Activated CD8-positive, alpha-beta memory T cell treated with anti-CD3 and anti-CD28 coated beads, Interleukin-2, amount 50 U/mL, for 1 hour (primary cell): ENCODE measurements at regions not wholly inside any gene's neighbourhood (a gene's known extent, or its start where the extent isn't known, plus 50 kb on each side); places are given as distances from the start of the nearest gene placed in this dataset.

ENCODE experiments used
- DNase-seq: peaks from one replicate; pipeline ENCODE4 v3.0.0-alpha.2; 2020; ENCODE audit errors: extremely low read depth

- DNase-seq = no peak
Observed at GRCh38 chr2:41768310-41768709, 279.5 kb upstream of the PKDCC start.

- no peak for DNase-seq
Observed at GRCh38 chr2:41771710-41772109, 276.1 kb upstream of the PKDCC start.

DNA sequence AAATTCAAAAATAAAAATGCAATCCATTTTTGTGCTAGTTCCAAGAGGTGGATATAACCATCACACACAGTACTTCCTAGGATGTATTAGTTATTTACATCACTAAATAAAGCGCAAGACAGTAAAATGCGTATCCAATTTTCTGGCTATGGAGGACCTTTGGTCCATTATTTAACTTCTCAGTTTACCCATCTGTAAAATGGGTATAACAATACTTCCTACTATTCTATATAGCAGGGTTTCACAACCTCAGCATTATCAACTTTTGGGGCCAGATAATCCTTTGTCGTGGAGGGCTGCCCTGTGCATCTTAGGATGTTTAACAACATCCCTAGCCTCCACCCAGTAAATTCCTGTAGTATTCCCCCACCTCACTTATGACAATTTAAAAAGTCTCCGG lies 275.1 kb upstream of the PKDCC start:
- DNase-seq = no peak

DNA sequence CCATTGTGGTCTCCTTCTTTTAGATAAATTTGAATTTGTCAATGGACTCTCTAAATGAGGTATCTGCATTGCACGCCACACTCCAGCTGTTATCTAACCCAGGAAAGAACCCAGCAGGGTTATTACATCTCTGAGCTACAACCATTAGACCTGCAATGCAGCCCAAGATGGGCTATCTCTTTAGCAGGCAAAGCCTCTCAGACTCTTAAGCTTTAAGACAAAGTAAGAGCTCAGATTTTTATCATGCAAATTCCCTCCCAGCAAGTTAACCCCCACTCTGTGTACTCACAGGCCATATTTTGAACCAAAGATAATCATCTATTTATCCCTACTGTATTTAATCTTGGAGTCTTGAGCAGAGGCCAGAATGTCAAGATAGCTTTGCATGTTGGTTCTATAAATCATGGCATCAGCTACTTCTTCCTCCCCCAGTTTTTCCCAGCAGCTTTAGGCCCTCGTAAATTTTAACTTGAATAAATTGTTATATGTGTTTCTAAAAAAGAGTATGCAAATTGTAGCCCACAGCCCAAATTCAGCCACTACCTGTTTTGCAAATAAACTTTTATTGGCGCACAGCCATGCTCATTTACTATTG lies 273.7 kb upstream of the PKDCC start:
- DNase-seq = no peak

DNA sequence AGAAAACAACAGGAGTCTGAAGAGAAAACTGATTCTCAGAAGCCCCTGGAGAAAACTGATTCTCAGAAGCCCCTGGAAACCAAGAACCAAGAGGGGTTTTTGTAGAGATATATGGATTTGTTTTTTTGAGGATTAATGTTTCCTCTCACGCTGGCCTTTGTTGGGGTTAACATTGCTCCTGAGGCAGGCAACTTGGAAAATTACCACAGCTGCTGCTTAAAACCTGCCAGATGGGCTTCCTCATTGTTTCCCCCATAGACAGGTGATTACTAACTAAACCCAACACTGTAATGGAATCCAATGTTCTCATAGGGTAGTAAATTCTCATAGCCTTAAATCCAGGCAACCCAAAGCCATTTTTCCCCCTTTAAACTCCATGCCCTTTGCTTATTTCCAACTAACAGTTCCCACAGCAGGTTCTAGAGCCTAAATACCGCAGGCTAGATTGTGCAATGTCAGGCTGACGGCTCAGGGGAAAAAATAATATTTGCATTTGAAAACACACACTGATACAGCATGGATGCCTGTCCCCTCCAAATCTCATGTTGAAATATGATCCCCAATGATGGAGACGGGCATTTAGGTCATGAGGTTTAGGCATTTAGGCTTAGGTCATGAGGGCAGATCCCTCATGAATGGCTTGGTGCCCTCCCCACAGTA lies 272.3 kb upstream of the PKDCC start:
- DNase-seq = no peak

DNA sequence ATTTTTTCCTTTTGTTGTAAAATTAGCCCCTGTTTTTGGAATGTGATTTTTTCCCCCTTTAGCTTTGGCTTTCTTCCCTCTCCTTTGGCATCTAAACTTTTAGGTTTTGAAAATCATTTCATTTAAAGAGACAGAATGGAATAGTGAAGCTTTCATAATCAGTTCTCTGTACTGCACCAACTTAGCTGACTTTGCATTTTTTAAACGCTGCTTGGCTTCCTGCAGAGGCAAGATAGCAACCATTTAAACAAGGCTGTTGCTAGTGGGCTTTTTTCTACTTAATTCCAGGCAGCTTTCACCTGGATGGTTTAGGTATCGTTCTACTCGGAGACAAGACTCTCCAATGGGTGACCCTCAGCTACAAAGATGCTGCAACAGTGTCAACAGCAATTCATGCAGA lies 267.9 kb upstream of the PKDCC start:
- DNase-seq = no peak

GRCh38 chr2:41782306-41783158 lies 265.3 kb upstream of the PKDCC start:
- DNase-seq = no peak

GRCh38 chr2:41784496-41784895 lies 263.3 kb upstream of the PKDCC start:
- no peak for DNase-seq

DNA sequence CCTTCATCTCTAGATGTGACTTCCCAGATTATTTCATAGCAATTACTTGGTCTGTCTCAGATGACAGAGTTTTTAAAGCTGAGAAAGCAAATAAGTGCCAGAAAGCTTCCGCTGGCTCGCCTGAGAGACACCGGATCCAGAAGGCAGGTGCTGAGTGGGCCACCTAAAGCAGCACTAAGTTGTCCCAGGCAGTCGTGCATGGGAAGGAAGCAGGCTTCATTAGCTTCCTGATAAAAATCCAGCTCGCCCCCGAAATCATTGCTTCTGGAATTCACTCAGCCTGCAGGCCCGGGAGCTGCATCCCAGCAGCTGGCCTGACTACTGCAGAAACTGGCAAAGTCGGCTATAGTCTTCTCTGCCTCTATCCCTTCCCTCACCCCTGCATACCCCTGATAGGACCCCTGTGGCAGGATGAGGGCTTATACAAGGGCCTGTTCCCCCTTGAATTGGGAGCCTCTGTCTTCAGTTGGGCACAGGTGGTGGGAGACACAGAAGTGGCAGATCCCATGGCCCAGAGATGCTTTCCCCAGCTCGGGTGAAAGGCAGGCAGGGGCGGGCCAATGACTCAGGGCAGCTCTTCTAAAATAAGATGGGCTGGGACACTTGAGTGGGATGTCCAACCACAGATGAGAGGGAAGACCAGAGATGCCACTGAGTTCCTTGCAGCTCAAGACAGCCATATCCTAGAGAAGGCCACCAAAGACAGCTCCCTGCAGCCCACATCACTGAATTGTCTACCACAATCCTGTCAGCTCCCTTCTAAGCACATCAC lies 262.4 kb upstream of the PKDCC start:
- DNase-seq = no peak

DNA sequence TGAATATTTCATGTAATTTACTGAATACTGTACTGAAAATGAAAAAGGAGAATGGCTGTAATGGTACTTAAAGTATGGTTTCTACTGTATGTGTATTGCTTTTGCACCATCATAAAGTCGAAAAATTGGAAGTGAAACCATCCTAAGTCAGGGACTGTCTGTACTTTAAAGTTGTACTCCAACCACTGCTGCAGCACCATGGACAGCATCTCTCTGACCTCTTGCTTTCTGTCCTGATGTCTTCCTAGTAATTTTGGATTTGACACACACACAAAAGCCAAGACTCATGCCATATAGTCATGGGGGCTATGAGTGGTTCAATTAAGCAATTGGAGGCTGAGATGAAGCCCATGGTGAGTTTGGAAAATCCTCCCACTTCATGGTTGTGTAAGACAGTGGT lies 256.3 kb upstream of the PKDCC start:
- no peak for DNase-seq

- DNase-seq = no peak
Observed at GRCh38 chr2:41803361-41803760, 244.5 kb upstream of the PKDCC start.

DNA sequence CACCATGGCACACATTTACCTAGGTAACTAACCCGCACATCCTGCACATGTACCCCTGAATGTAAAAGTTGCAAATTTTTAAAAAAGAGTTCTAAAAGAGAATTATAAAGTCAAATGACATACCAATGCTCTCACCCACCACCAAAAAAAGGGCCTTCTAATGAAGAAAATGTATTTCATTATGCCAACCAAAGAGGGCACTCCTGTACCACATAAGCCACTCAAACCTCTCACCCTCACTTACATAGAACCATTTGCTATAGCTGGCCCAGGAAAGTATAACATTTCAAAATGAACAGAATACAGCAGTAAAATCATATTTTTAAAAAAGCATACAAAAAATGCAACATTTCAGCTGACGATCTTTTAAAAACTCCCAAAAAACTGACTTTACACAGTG lies 241.5 kb upstream of the PKDCC start:
- DNase-seq = no peak

GRCh38 chr2:41821167-41821566 lies 226.7 kb upstream of the PKDCC start:
- DNase-seq = no peak

DNA sequence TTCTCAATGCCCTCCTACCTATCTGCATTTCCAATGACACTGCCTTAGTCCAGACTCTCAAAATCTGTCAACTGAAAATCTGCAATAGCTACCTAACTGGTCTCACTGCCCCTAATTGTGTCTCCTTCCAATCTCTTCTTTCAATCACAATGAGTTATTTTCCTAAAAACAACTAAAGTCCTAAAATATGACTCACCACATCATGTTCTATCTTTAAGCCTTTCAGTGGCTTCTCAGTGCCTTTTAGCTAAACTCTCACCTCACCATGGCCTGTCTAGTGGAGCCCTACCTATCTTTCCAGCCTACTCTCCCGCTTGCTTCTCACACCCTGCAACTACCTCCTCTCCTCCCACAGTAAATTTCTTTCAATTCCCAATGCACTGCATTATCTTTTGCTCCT lies 220.9 kb upstream of the PKDCC start:
- DNase-seq = no peak

- no peak for DNase-seq
Observed at GRCh38 chr2:41827354-41827971, 220.4 kb upstream of the PKDCC start.

DNA sequence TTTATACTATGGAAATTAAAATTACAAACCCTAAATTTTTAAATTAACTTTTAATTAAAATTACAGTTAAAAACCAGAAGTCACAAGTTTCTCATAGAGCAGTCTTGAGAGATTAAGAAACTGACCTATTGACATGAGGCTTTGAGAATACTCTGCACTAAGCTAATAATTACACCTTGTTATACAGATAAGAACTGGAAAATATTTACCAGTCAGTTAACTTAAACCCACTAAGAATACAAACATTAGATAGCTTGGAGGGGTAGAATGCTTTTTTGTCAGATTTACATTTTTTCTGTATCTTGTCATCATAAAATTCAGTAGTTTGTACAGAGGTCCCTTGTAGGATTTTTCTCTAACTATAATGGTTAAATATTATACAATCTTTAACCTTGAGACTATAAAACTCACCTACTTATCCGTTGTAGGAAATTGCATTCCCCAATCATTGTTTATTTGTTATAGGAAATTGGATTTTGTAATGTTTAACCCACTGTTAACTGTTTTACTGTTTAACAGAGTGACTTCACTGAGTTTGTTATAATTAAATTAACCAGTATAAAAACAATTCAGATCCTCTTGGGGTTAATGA lies 219.7 kb upstream of the PKDCC start:
- no peak for DNase-seq

DNA sequence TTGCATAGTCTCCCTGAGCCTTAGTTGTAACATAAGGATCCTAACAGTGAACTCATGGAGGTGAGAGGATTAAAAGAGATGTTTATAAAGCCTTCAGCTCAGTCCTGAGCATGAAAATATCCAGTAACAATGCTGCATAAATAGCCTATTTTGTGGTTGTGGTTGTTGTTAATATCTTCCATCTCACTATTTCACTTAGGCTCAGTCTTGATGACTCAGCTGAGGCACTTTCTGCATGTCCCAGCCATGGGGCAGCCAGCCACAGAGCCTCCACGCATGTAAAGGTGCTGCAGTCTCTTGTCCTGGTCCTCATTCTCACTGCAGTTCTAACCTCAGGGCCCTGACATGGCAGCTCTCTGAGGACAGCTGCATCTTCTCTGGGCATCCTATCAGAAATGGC lies 218.8 kb upstream of the PKDCC start:
- DNase-seq = no peak

GRCh38 chr2:41830600-41830999 lies 217.2 kb upstream of the PKDCC start:
- DNase-seq = no peak

DNA sequence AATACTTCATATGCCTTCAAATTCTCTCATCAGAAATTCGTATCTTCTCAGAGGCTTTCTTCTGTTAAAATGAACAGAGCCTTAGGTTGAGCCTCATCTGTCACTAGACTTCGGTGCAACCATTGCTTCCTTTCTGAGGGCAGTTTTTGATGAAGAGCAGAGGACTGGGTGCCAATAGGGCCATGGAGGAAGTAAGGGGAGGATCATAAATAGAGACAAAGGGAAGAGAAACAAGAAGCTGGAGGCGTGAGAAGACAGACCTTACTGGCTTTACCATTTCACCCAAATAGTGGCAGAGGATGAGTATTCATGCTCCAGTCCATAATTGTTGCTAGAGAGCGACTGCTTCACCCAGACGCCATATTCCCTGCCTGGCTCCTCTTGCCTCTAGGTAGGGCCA lies 215.6 kb upstream of the PKDCC start:
- DNase-seq = no peak

DNA sequence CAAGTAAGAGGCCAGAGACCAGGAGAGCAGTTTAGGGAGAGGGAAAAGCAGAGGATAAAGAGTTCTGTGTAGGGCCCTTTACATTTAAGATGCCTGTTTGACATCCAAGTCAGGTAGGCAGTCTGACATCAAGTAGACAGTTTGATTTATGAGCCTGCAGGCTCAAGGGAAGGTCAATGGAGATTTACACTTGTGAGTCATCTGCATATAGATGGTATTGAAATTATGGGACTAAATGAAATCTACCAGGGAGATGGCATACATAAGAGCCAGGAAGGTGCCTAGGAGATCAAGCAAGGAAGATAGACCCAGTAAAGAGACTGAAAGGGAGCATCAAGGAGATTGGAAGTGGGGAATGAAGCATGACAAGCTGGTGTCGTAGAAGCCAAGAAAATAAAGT lies 212.4 kb upstream of the PKDCC start:
- DNase-seq = no peak

DNA sequence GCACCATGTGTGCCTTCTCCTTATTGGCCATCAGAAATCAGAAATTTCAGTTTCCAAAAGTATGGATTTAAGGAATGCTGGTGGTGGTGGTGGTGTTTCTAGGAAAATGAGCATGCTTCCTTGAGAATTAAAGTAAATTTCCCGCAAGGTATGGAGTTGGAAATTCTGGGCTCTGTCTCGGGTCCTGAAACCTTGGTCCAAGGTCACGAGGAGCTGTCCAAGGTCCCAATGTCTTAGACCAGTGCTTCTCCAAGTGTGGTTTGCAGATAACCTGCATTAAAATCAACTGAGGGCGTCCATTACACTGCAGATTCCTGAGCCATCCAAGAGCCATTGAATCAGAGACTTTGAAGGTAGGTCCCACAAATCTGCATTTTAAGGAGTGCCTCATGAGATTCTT lies 210.9 kb upstream of the PKDCC start:
- DNase-seq = no peak

- DNase-seq = no peak
Observed at GRCh38 chr2:41837610-41838009, 210.2 kb upstream of the PKDCC start.
